Left ventricle myocardium superior (tissue), 1 donor: ENCODE measurements at regions not wholly inside any gene's neighbourhood (a gene's known extent, or its start where the extent isn't known, plus 50 kb on each side); places are given as distances from the start of the nearest gene placed in this dataset.

Experiments
- ATAC-seq: fragments of 200-7000 bp; cut with Tn5 transposase; one replicate; pipeline ENCODE4 v1.9.1; 2020; ENCODE audit warnings: mild to moderate bottlenecking, moderate library complexity
- DNase-seq: peaks from one replicate; pipeline ENCODE4 v3.0.0-alpha.2; 2020
- intact Hi-C: fragments of 100-400 bp; cut with micrococcal nuclease; formaldehyde crosslinking; loops from one replicate; pipeline ENCODE4 v1.11.0; 2022
- donor health status: DM: no; HTN: yes; CAD: no; lungs with severe emphysema.

DNA sequence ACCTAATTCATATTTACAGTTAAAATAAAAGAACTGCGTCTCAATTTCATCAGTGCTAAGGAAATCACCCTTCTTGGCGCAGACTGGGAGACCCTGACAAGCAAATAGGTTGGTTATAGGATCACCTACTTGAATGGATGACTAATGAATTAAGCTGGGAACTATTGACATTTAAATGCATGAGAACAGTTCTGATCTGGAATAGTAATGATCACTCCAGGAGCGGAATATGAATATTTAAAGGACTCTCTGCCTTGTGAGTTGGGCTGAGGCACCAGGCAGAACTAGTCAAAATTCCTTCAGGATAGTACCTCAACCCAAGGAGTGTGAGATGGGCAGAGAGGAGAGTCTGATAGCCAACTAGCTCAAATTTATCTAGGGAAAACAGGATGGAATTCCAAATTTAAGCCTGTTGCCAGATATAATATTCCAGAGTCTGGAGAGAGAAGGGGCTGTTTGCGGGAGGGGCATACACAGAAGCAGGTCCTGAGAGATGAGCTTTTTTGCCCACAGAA, 364.4 kb downstream of the CSNK1G3 start:
- no peak for DNase-seq
- no peak for ATAC-seq
- intact Hi-C loops = no loop called here

- intact Hi-C loops = no loop called here
- DNase-seq (no peak), ATAC-seq (peak; percentile 76)
Observed at GRCh38 chr5:123875561-123876275, 363.7 kb downstream of the CSNK1G3 start.

- ATAC-seq = peak; percentile 78
- no peak for DNase-seq
- intact Hi-C loops = no loop called here
Observed at GRCh38 chr5:123874600-123875201, 362.7 kb downstream of the CSNK1G3 start.

- intact Hi-C loops = no loop called here
- no peak for DNase-seq
- no peak for ATAC-seq
Observed at GRCh38 chr5:123873846-123874245, 361.9 kb downstream of the CSNK1G3 start.

GRCh38 chr5:123871373-123871772, 359.4 kb downstream of the CSNK1G3 start:
- intact Hi-C loops = no loop called here
- ATAC-seq (no peak), DNase-seq (no peak)

DNA sequence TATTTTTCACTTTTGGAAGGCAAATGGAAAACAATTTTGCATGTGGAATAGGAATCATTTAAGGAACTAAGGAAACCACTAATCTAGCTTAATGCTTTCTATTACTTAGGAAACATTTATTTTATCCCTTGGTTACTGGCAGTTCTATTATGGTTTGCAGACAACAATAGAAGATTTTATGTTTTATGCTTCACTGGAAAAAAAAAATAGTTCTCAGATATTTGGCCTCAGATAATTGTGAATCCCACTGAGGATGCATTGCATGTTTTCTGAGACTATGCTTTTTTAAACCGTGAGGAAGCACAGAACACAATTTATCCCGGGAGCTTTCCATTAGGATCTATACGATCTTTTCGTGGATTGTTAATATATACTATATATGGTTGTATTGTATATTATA, 356.9 kb downstream of the CSNK1G3 start:
- intact Hi-C loops = no loop called here
- DNase-seq (no peak), ATAC-seq (no peak)

DNA sequence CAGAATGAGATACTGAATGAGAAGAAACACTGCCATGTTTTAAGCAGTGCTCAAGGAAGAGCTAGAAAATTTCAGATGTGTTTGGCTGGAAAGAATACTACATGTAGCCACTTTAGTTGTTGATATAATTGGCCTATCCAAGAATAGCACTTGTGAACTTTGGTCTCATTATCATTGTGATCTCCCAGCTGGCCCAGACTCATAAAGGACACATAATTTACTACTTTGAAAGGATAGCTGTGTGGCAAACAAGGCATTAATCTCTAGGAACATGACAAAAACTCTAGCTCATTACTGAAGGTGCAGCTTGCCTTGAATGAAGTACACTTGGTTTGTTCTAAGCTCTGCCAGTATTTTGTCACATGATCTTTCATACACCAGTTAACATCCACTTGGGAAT, 356.3 kb downstream of the CSNK1G3 start:
- ATAC-seq (no peak), DNase-seq (no peak)
- intact Hi-C loops = no loop called here

DNA sequence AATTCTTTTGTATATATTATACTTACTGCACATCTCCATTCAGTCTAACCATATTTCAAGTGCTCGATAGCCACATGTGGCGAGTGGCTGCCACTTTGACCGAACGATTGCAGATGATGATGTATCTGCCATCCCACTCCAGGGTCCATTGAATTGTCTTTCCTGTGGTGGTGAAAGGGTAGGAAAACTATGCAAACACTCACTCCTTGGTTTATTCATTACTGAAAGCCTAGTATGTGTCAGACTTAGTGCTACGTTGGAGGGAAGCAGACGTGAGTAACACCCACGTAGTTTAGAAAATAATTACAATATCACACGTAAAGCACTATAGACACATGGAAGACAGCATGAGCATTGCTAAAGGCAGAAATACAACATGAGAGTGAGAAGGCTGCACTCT, 353.7 kb downstream of the CSNK1G3 start:
- intact Hi-C loops = no loop called here
- ATAC-seq (no peak), DNase-seq (no peak)

- intact Hi-C loops = no loop called here
Observed at GRCh38 chr5:123864578-123864977, 352.6 kb downstream of the CSNK1G3 start.

GRCh38 chr5:123858938-123859337, 347.0 kb downstream of the CSNK1G3 start:
- no peak for DNase-seq
- no peak for ATAC-seq
- intact Hi-C loops = no loop called here

More at GRCh38 chr5:123864578-123864977, 352.6 kb downstream of the CSNK1G3 start:
- ATAC-seq = no peak
- no peak for DNase-seq

DNA sequence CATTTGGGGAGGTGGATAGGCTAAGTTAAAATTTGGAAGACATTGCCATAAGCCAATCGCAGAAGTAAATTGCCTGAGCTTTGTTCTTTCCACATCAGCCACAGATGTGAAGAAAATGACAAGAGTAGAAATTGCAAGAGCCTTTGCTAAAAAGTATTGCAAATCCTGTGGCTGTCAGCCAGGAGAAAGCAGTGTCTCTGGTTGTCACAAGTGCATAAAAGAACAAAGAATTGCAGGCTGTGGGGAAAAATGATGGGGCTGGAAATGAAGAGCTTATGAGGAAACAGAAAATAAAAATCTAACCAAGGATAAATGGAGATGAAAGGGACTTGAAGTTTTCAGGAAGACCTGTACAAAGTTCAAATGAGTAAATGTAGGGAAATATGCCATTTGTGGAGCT, 344.8 kb downstream of the CSNK1G3 start:
- ATAC-seq = no peak
- intact Hi-C loops = no loop called here
- DNase-seq = no peak

- ATAC-seq = no peak
Observed at GRCh38 chr5:123855609-123856008, 343.6 kb downstream of the CSNK1G3 start.

GRCh38 chr5:123845356-123846100, 333.6 kb downstream of the CSNK1G3 start:
- intact Hi-C loops = no loop called here
- no peak for DNase-seq
- ATAC-seq = no peak

More at GRCh38 chr5:123855609-123856008, 343.6 kb downstream of the CSNK1G3 start:
- DNase-seq = no peak
- intact Hi-C loops = no loop called here

GRCh38 chr5:123844873-123845272, 332.9 kb downstream of the CSNK1G3 start:
- DNase-seq (no peak), ATAC-seq (peak; percentile 49)
- intact Hi-C loops = no loop called here

DNA sequence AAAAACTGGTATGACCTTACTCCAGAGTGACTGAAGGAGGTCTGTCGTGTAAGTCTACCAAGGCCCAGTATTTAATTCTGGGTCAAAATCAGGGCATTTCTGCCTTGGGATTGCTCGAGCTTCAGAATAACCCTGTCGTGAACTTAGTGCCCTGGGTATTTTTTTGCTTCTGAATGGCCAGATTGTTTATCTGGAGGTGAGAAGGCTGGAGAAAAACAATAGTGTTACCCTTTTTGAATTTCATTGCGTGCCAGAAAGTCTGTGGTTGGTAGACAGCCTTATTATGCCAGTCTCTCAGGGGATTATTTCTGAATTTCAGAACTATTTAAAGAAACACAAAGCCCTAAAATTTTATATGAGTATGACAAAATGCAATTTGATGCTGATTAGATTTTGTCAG, 323.4 kb downstream of the CSNK1G3 start:
- ATAC-seq = no peak
- no peak for DNase-seq
- intact Hi-C loops = no loop called here

DNA sequence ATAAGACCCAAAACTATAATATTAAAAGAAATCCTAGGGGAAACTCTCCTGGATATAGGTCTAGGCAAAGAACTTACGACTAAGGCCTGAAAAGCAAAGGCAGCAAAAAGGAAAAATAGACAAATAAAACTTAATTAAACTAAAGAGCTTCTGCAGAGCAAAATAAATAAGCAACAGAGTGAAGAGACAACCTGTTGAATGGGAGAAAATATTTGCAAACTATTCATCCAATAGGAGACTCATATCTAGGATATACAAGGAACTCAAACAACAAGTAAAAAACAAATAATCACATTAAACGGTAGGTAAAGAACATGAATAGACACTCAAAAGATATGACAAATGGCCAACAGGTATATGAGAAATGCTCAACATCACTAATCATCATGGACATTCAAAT, 318.6 kb downstream of the CSNK1G3 start:
- intact Hi-C loops = no loop called here
- ATAC-seq = no peak
- DNase-seq = no peak

DNA sequence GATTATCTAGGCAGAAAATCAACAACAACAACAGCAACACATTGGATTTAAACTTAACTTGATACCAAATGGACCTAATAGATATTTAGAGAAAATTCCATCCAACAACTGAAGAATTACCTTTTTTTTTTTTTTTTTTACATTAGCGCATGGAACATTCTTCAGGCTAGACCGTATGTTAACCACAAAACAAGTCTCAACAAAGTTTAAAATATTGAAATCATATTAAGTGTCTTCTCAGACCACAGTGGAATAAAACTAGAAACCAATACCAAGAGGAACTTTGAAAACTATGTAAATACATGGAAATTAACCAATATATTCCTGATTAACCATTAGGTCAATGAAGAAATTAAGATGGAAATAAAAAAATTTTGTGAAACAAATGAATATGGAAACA, 315.8 kb downstream of the CSNK1G3 start:
- ATAC-seq (no peak), DNase-seq (no peak)
- intact Hi-C loops = no loop called here

GRCh38 chr5:123819833-123820232, 307.9 kb downstream of the CSNK1G3 start:
- DNase-seq (no peak), ATAC-seq (no peak)
- intact Hi-C loops = no loop called here

DNA sequence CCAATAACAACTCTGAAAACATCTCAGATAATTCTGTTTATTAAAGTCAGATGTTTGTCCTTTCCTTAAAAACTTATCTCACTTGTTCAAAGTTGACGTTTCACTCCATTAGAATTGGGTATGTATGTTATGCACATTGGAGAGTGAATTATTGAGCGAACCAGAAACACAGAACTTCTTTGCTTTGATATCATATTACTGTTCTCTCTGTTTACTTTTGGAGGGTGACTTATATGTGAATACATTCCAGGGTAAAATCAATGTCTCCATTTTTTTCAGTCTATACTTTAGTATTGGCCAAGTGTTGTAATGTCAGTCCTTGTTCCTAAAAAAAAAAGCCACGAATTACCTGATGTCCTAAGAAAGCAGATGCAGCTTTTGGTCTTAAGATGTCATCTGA, 307.4 kb downstream of the CSNK1G3 start:
- ATAC-seq = no peak
- DNase-seq = no peak
- intact Hi-C loops = no loop called here

- no peak for ATAC-seq
- intact Hi-C loops = no loop called here
- DNase-seq = no peak
Observed at GRCh38 chr5:123817267-123817666, 305.3 kb downstream of the CSNK1G3 start.
